HepG2 (cell line): ENCODE measurements at regions not wholly inside any gene's neighbourhood (a gene's known extent, or its start where the extent isn't known, plus 50 kb on each side); places are given as distances from the start of the nearest gene placed in this dataset.

ENCODE experiments used
- ATAC-seq: fragments of 200-7000 bp; cut with Tn5 transposase; 3 replicates; pipeline ENCODE4 v1.9.1; 2020; ENCODE audit warnings: mild to moderate bottlenecking, moderate library complexity
- BruUV-seq: library from RNA; stranded (reverse); fragments of 400-500 nt; replicated peaks from 2 replicates; lab custom pipeline; 2021; lab: Mats Ljungman, UMichigan
- CTCF ChIA-PET: fragments of 300-600 bp; formaldehyde crosslinking; extraction: SDS; loops from one replicate; lab custom pipeline; 2021; ENCODE audit warnings: low total read pairs, inconsistent platforms, low intra/inter-chr PET ratio; lab: Yijun Ruan, JAX
- POLR2A ChIA-PET: fragments of 350-600 bp; sonication (Branson Sonifier 250); formaldehyde crosslinking; loops from one replicate; lab custom pipeline; 2020; ENCODE audit warnings: antibody characterized with exemption, inconsistent platforms; lab: Yijun Ruan, JAX
- DNase-seq: peaks from one replicate; pipeline ENCODE4 v3.0.0-alpha.2; 2015; ENCODE audit warnings: low spot score
- FAIRE-seq: peaks from 3 replicates; lab custom pipeline; 2011; peaks lifted over from hg19 to GRCh38; lab: Jason Lieb, UNC
- H2AFZ ChIP-seq: one replicate; pipeline ENCODE4 v1.6.1; 2011; ENCODE audit warnings: low read length, inconsistent platforms
- H3K27ac ChIP-seq: fragments of 300-600 bp; 3 replicates; pipeline ENCODE4 v1.8.0; 2011; ENCODE audit warnings: mixed run types, mild to moderate bottlenecking, mixed read lengths, low read length, inconsistent platforms; ENCODE audit not compliant: insufficient read depth; ENCODE audit errors: extremely low read length
- H3K27me3 ChIP-seq, 2 experiments: fragments of 200-600 bp in 1 of 2; 2 replicates in 1 of 2; 3 replicates in 1 of 2; pipeline versions ENCODE4 v1.6.0 to v1.8.0; 2011; ENCODE audit warnings: low read length in 2 of 2, mild to moderate bottlenecking in 2 of 2, moderate library complexity in 2 of 2, inconsistent platforms in 1 of 2; ENCODE audit not compliant: insufficient read depth in 2 of 2, control insufficient read depth in 1 of 2
- H3K36me3 ChIP-seq, 2 experiments: fragments of 200-600 bp in 1 of 2; replicated peaks in 1 of 2; 2 replicates in 1 of 2; 3 replicates in 1 of 2; pipeline versions ENCODE4 v1.5.1 to v1.8.0; 2011; ENCODE audit warnings: low read length in 2 of 2, inconsistent platforms in 1 of 2; ENCODE audit not compliant: insufficient read depth in 2 of 2, control insufficient read depth in 1 of 2
- H3K4me1 ChIP-seq: 2 replicates; pipeline ENCODE4 v1.5.1; 2012; ENCODE audit warnings: low read length, inconsistent platforms; ENCODE audit not compliant: insufficient read depth
- H3K4me2 ChIP-seq: 2 replicates; pipeline ENCODE4 v1.6.0; 2011; ENCODE audit warnings: low read depth, low read length, inconsistent platforms
- H3K4me3 ChIP-seq, 3 experiments: fragments of 200-600 bp in 1 of 3; sonication (generic), shearing (Covaris generic) in 1 of 3; replicated peaks in 1 of 3; 2 replicates each; pipeline ENCODE4 v1.5.1; 2011 to 2016; ENCODE audit warnings: low read length in 3 of 3, inconsistent platforms in 2 of 3, low read depth in 2 of 3, mild to moderate bottlenecking in 2 of 3, control low read depth in 1 of 3, mixed read lengths in 1 of 3; ENCODE audit not compliant: insufficient read depth in 1 of 3
- H3K79me2 ChIP-seq: one replicate; pipeline ENCODE4 v1.6.1; 2011; ENCODE audit warnings: low read length, inconsistent platforms; ENCODE audit not compliant: insufficient read depth
- H3K9ac ChIP-seq: 2 replicates; pipeline ENCODE4 v1.6.0; 2011; ENCODE audit warnings: mild to moderate bottlenecking, low read depth, low read length, inconsistent platforms; ENCODE audit not compliant: insufficient read depth
- H3K9me3 ChIP-seq: 2 replicates; pipeline ENCODE4 v1.5.1; 2012; ENCODE audit warnings: mild to moderate bottlenecking, low read length
- H4K20me1 ChIP-seq: 2 replicates; pipeline ENCODE4 v1.6.0; 2011; ENCODE audit warnings: inconsistent platforms, mild to moderate bottlenecking, low read length, moderate library complexity; ENCODE audit not compliant: insufficient read depth
- EED ChIP-seq: sonication (generic); formaldehyde crosslinking; IDR thresholded peaks from 2 replicates; pipeline ENCODE4 v1.5.0; 2020; ENCODE audit warnings: mild to moderate bottlenecking, missing genetic modification reagents
- FOXK2 ChIP-seq: fragments of 450-650 bp; IDR thresholded peaks from 2 replicates; pipeline ENCODE4 v1.6.1; 2016
- GATA4 ChIP-seq: sonication (generic); IDR thresholded peaks from 2 replicates; pipeline ENCODE4 v1.6.1; 2016; ENCODE audit warnings: antibody characterized with exemption, low read depth, borderline replicate concordance
- IRF2 ChIP-seq: IDR thresholded peaks from 2 replicates; pipeline ENCODE4 v1.6.1; 2018; ENCODE audit warnings: missing genetic modification reagents, missing compliant biosample characterization
- KAT8 ChIP-seq: IDR thresholded peaks from 2 replicates; pipeline ENCODE4 v1.6.1; 2016; ENCODE audit warnings: missing genetic modification reagents, missing compliant biosample characterization
- KDM2A ChIP-seq: sonication (generic); formaldehyde crosslinking; IDR thresholded peaks from 2 replicates; pipeline ENCODE4 v1.4.0; 2020; ENCODE audit warnings: low read depth, missing genetic modification reagents, borderline replicate concordance
- MBNL3 ChIP-seq: fragments of 250-450 bp; sonication (Bioruptor Pico); conservative IDR thresholded peaks from 2 replicates; pipeline ENCODE4 v1.8.0; 2022; ENCODE audit warnings: mild to moderate bottlenecking, inconsistent platforms
- MEF2D ChIP-seq: sonication (generic); formaldehyde crosslinking; IDR thresholded peaks from 2 replicates; pipeline ENCODE4 v1.5.1; 2020; ENCODE audit warnings: mild to moderate bottlenecking, missing genetic modification reagents
- ONECUT2 ChIP-seq: sonication (generic); formaldehyde crosslinking; IDR thresholded peaks from 2 replicates; pipeline ENCODE4 v1.4.0; 2020; ENCODE audit warnings: missing genetic modification reagents
- SP5 ChIP-seq: IDR thresholded peaks from 2 replicates; pipeline ENCODE4 v1.6.1; 2016; ENCODE audit warnings: low read depth, borderline replicate concordance
- TARDBP ChIP-seq: sonication (generic); formaldehyde crosslinking; IDR thresholded peaks from 2 replicates; pipeline ENCODE4 v1.8.0; 2022; ENCODE audit warnings: mild to moderate bottlenecking, missing genetic modification reagents
- ZNF121 ChIP-seq: sonication (generic); formaldehyde crosslinking; IDR thresholded peaks from 2 replicates; pipeline ENCODE4 v1.5.0; 2020; ENCODE audit warnings: mild to moderate bottlenecking, missing genetic modification reagents
- ZNF431 ChIP-seq: sonication (generic); formaldehyde crosslinking; IDR thresholded peaks from 2 replicates; pipeline ENCODE4 v1.9.0; 2022; ENCODE audit warnings: missing genetic modification reagents, low read depth, mild to moderate bottlenecking, borderline replicate concordance
- ZNF441 ChIP-seq: sonication (generic); formaldehyde crosslinking; IDR thresholded peaks from 2 replicates; pipeline ENCODE4 v1.7.0; 2021; ENCODE audit warnings: missing genetic modification reagents, borderline replicate concordance
- WGBS: methylation state at CpG from one replicate; pipeline ENCODE4 v1.1.6; 2017; ENCODE audit warnings: low lambda C conversion rate; 5-methylcytosine and 5-hydroxymethylcytosine counted together
- in situ Hi-C: cut with HindIII; loops from 2 replicates; pipeline ENCODE4 v1.10.0; 2017; ENCODE audit warnings: low pct_unique_long_range_greater_than_20kb; ENCODE audit not compliant: extremely low pct_ligation_motif_present
- intact Hi-C: fragments of 100-400 bp; cut with micrococcal nuclease; formaldehyde crosslinking; loops from one replicate; pipeline ENCODE4 v1.10.0; 2022; ENCODE audit not compliant: unreplicated experiment
- TF ChIP-seq, protein P1 (sequence below): sonication (generic); formaldehyde crosslinking; IDR thresholded peaks from 2 replicates; pipeline ENCODE4 v1.4.0; 2020; ENCODE audit warnings: mild to moderate bottlenecking, missing genetic modification reagents
- TF ChIP-seq, protein P2 (sequence below): sonication (generic); formaldehyde crosslinking; IDR thresholded peaks from 2 replicates; pipeline ENCODE4 v1.4.0; 2020; ENCODE audit warnings: low read depth, mild to moderate bottlenecking, missing genetic modification reagents
- TF ChIP-seq, protein P3 (sequence below): IDR thresholded peaks from 2 replicates; pipeline ENCODE4 v1.6.1; 2016; ENCODE audit warnings: low read depth, borderline replicate concordance

DNA sequence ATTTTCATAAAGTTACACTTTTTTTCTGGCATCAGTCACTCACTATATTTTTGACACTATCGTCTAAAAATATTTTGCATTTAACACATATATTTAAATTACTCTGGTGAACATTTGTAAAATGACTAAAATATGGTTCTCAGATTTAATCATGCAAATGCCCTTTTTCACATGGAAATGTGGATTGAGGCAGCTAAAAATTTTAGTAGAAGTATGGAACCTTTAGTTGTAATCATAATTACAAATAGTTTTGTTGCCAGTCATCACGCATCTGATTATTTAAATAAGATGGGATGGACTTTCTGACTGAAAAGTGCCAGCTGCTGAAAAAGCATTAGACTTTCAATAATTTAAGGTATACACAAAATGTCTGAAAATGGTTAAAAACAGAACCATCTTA lies 119.3 kb downstream of the PDHA2 start (continued):
- TF ChIP-seq, protein P1, sequence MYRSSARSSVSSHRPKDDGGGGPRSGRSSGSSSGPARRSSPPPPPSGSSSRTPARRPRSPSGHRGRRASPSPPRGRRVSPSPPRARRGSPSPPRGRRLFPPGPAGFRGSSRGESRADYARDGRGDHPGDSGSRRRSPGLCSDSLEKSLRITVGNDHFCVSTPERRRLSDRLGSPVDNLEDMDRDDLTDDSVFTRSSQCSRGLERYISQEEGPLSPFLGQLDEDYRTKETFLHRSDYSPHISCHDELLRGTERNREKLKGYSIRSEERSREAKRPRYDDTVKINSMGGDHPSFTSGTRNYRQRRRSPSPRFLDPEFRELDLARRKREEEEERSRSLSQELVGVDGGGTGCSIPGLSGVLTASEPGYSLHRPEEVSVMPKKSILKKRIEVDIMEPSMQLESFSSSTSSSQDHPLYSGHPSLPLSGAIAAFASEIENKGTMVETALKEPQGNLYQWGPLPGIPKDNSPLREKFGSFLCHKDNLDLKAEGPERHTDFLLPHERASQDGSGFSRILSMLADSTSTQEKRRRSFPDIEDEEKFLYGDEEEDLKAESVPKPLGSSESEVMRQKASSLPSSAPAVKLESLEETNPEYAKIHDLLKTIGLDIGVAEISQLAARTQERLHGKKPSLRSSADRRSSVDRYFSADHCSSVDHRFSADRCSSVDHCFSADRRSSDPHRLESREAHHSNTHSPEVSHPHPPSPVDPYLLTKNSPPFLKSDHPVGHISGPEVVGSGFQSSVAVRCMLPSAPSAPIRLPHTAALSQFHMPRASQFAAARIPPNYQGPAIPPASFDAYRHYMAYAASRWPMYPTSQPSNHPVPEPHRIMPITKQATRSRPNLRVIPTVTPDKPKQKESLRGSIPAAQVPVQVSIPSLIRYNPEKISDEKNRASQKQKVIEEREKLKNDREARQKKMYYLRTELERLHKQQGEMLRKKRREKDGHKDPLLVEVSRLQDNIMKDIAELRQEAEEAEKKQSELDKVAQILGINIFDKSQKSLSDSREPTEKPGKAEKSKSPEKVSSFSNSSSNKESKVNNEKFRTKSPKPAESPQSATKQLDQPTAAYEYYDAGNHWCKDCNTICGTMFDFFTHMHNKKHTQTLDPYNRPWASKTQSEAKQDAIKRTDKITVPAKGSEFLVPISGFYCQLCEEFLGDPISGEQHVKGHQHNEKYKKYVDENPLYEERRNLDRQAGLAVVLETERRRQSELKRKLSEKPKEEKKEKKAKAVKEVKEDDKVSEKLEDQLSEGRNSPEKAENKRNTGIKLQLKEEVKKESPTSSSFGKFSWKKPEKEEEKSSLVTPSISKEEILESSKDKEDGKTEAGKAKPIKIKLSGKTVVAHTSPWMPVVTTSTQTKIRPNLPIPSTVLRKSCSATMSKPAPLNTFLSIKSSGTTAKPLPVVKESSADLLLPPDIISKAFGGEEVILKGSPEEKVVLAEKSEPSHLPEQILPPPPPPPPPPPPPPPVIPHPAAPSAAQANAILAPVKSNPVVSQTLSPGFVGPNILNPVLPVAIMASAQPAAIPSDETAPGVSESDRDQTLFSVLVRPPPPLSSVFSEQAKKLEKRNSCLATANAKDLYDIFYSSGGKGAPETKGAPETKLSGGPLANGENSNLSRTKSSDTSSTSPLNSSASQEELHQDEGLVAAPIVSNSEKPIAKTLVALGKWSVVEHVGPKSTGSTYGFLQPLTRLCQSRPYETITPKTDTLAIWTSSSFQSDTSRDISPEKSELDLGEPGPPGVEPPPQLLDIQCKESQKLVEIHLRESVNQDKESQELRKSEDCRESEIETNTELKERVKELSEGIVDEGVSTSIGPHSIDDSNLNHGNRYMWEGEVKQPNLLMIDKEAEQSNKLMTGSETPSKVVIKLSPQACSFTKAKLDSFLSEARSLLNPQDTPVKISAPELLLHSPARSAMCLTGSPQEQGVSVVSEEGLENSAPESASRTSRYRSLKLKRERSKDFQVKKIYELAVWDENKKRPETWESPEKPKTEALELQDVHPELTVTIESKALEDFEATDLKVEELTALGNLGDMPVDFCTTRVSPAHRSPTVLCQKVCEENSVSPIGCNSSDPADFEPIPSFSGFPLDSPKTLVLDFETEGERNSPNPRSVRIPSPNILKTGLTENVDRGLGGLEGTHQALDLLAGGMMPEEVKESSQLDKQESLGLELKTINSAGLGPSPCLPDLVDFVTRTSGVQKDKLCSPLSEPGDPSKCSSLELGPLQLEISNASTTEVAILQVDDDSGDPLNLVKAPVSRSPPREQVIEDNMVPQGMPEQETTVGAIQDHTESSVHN (CRISPR knock-in tag): no peak
- TF ChIP-seq FOXK2: no peak
- TF ChIP-seq IRF2 (CRISPR knock-in tag): no peak
- TF ChIP-seq MBNL3 (CRISPR knock-in tag): no peak
- no peak for TF ChIP-seq KDM2A (CRISPR knock-in tag)

DNA sequence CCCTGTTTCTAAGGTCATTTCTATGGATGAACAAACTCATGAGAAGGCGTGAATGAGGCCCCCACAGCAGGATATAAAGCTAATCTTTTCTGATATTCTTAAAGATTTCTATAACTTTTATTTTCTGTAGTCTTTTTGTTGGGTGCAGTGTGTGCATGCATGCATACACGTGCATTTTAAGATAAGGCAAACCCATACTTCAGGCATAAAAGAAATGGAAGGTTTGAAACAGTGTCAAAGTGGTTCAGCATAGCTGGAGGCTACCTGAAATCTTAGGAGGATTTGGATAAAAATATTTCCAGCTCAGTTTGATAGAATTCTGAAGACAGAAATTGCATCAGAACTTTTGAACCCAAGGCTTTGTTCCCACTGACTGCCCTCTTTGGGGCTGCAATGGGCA lies 119.7 kb downstream of the PDHA2 start:
- ATAC-seq (no peak), FAIRE-seq (no peak), DNase-seq (no peak)
- intact Hi-C loops (no loop called here), in situ Hi-C loops (no loop called here)
- Histone ChIP-seq H3K36me3 (no peaks in the 10 kb centered on the region), H3K79me2 (no peaks in the 10 kb centered on the region), H3K4me1 (no peaks in the 10 kb centered on the region), H3K27ac (no peak overlapping the region), H4K20me1 (no peaks in the 10 kb centered on the region), H3K4me2 (no peak overlapping the region), H3K9ac (no peak overlapping the region), H3K9me3 (peaks cover 19% of the 10 kb centered on the region), H3K4me3 (no peak overlapping the region), H2AFZ (no peak overlapping the region), H3K27me3 (no peaks in the 10 kb centered on the region)
- 3% methylated on average over 2 of the region's 2 CpGs for WGBS
- ChIA-PET CTCF (no interaction called here), POLR2A (no interaction called here)
- no TSS peak for BruUV-seq
- TF ChIP-seq, protein P2, sequence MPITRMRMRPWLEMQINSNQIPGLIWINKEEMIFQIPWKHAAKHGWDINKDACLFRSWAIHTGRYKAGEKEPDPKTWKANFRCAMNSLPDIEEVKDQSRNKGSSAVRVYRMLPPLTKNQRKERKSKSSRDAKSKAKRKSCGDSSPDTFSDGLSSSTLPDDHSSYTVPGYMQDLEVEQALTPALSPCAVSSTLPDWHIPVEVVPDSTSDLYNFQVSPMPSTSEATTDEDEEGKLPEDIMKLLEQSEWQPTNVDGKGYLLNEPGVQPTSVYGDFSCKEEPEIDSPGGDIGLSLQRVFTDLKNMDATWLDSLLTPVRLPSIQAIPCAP: no peak
- TF ChIP-seq SP5 (CRISPR knock-in tag): no peak
- TF ChIP-seq, protein P3, sequence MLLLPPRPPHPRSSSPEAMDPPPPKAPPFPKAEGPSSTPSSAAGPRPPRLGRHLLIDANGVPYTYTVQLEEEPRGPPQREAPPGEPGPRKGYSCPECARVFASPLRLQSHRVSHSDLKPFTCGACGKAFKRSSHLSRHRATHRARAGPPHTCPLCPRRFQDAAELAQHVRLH (CRISPR knock-in tag): no peak
- TF ChIP-seq ZNF121 (CRISPR knock-in tag): no peak
- no peak for TF ChIP-seq MEF2D (CRISPR knock-in tag)
- TF ChIP-seq EED (CRISPR knock-in tag): no peak
- TF ChIP-seq KAT8 (CRISPR knock-in tag): no peak
- no peak for TF ChIP-seq GATA4
- TF ChIP-seq FOXK2: no peak
- TF ChIP-seq ONECUT2 (CRISPR knock-in tag): no peak
- TF ChIP-seq ZNF431: no peak
- TF ChIP-seq ZNF441 (CRISPR knock-in tag): no peak
- no peak for TF ChIP-seq TARDBP (CRISPR knock-in tag)
